Stimulated activated CD4-positive, alpha-beta T cell treated with anti-CD3 and anti-CD28 coated beads, Interleukin-1b, Interleukin-23, amount 100 ng/mL, for 4 hours (primary cell): ENCODE measurements at regions not wholly inside any gene's neighbourhood (a gene's known extent, or its start where the extent isn't known, plus 50 kb on each side); places are given as distances from the start of the nearest gene placed in this dataset.

Experiments used
- DNase-seq, 2 donors: peaks; one replicate each; pipeline ENCODE4 v3.0.0-alpha.2; 2020; ENCODE audit warnings: low read depth in 2 of 2

DNA sequence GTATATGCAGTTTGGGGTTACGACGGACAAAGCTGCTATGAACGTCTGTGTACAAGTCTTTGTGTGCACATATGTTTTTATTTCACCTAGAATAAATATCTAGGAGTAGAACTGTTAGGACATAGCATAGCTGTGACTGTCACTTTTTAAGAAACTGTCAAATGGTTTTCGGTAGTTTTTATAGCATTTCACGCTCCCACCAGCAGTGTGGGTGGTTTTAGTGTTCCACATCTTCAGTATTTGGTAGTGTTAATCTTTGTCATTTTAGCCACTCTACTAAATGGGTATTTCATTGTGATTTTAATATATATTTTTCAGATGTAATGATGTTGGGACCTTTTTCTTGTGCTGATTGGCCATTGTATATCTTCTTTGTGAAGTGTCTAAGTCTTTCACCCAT, 109.1 kb upstream of the BCAT1 start:
- DNase-seq, result no peak

DNA sequence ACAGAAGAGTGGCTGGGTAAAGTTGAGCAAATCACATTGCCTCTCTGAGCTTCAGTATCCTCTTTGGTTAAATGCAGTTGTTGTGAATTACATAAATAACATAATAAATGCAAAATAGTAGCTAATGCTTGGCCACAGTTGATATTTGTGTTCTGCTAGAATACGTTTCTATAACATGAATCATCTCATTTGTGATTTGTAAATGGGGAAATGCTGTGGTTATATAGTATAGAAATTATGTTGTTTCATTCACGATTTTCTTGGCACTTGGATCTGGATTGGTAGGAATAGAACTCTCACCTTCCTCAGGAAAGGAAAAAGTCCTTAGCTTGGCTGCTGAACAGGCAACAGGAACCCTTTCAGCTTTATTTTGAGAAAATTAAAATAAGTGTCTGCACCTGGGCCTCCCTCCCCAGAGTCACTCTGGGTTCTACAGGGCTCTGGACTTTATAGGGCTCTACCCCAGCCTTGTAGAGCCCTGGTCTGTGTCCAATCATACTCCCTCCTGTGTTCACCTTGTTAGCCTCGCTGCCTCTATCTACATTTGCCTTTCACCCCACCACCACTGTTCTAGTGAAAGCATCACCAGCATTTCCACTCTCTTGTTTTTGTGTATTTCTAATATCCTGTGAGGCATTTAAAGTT, 107.7 kb upstream of the BCAT1 start:
- DNase-seq, result no peak

DNA sequence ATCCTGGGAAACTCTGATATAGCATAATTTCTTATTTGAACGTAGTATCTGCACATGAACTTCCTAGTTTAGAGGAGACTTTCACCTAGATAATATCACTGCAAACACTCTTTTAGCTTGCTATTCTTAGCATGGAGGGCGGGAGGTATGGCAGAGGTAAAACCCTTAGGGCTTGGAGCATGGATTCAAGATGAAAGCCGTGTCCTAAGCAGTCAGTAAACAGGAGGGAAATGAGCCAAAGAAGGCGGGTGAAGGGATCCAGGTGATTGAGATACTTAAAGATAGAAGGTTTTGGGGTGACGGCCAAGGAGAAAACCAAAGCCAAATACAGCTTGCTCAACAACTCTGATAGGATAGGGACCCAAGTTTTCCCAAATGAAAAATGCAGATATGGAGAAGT, 107.1 kb upstream of the BCAT1 start:
- DNase-seq, result no peak

DNA sequence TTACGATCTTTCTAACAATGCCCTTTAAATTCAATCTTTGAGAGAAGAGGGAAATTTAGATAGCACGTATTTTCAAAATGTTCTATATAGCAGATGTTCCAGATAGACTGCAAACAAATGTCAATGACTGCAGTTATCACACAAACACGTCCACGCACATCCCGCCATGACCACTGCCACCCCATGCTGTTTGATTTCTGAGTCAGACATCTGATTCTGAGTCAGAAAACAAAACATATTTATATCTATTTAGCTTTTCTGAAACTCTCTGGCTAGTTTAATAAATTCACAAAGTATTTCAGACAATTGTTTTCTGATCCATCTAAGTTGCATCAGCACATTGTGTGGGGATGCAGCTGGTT, 105.9 kb upstream of the BCAT1 start:
- DNase-seq, result no peak

DNA sequence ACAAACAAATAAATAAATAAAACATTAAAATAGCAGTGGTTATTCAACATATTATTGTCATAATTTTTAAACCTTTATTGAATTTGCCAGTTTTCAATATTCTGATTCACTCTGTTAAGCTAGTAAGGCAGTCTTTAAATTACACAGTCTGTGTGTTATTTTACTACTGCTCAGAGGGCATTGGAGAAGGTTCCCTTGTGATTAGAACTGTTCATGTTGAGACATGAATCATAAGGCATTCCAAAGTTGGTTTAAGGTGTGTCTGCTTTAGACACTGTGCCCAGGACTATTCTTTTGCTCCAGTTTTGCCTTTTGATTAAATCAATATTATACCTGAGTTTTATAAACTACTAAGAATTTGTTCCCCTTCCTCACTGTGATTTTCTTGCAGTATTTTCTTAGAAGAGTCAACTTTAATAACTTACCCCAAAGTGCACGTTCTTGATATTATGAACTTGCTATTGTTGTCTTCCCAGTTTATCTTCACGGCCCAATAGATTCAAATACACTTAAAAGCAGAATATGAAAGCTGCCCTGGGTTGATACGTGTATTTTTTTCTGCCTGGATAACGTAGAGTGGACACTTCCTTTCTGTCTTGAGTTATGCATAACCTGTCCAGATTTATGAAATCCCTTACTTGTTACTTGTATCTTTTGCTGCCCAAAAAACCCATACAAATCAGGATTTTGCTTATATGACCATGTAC, 105.3 kb upstream of the BCAT1 start:
- no peak for DNase-seq

DNA sequence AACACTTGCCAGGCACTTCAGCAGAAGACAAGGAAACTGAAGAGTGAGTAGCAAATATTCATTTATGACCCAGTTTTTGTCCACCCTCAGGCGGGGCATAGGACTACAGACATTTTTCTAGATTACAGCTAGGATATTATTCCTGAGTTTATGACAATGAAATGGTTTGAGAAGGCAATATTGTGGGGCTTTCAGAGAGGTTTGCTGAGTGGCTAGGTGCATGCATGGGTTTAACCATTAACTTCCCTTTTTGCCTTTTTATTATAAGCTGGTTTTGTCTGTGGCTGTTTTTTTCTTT, 104.0 kb upstream of the BCAT1 start:
- DNase-seq, result no peak

DNA sequence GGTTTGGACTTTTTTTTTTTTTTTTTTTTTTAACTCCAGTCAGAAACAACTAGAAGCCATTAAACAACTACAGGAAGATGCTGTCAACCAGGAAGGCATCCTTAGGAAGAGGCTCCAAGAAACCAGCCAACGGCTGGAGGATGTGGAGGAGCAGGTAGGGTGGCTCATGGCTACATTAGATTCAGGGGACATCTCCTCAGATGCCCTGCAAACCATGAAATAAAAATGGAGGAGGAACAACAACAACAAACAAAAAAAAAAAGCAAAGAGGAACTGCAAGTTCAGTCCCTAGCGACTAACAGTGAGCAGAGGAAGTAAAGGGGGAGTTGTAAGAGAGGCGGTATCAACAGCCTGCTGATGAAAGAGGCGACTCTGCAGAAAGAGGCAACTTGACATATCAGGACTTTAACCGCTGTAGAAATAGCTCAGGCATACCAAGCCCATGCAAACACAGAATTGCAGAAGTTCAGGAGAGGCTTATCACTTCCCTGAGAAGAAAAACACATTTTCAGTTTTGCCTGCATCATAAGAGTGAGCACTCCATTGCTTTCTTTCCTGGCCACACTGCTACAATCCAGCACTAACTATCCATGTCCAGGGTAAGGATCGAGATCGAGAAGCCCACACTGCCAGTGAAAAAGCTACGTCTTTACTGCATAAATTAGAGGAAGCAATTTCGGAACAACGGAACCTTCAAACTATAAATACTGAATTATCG, 103.5 kb upstream of the BCAT1 start:
- DNase-seq, result peak in 1 of 2 donors; percentile 18

DNA sequence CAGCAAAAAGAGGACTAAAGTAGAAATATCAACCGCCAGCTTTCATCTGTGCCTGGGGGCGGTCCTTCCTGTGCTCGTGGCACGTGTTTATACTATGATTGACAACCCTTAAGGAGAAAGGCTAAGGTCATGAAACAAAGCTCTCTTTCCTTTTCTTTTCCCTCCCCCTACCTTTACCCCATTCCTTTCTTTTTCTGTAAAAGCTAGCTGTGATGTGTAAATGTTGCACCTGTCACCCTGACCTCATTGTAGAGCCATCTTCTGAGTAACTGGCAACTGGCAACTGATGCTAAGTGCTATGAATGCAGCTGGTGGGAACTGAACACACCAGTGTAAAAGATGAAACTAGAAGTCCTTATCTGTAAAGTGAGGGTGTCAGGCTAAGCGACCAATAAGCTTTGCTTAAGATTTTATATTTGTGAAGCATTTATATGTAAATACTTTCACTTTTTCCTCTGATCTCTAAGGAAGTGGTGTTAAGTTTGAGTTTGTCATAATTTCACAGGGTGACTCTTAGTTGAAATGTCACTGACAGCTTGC, 102.8 kb upstream of the BCAT1 start:
- peak; percentile 13 to 23 for DNase-seq

DNA sequence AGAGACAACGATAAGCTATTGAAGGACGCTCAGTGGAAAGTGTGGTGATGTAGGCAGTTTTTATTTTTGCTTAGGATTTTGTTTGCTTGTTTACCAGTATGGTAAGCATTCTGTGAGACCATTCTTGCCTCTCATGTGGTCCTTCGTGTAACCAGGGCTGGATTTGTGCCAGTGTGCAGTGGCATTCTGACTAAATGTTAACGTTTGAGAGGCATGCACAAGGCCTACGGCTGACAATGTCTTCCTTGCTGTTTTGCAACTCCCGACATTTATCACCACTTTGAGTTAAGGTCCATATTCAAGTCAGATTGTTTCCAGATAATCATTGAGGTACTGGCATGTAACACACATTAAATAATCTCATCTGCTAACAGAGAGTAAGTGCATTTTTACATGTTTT, 102.3 kb upstream of the BCAT1 start:
- no peak for DNase-seq

DNA sequence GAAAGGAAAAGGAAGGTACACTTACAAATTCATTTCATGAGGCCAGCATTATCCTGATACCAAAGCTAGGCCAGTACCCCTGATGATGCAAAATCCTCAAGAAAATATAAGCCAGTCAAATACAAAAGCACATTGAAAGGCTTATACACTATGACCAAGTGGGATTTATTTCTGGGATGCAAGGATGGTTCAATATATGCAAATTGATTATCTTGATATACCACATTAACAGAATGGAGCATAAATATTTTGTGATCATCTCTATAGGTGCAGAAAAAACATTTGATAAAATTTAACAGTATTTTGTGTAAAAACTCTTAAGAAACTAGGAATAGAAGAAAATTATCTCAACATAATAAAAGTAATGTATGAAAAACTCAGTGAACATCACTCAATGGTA, 97.0 kb upstream of the BCAT1 start:
- no peak for DNase-seq

DNA sequence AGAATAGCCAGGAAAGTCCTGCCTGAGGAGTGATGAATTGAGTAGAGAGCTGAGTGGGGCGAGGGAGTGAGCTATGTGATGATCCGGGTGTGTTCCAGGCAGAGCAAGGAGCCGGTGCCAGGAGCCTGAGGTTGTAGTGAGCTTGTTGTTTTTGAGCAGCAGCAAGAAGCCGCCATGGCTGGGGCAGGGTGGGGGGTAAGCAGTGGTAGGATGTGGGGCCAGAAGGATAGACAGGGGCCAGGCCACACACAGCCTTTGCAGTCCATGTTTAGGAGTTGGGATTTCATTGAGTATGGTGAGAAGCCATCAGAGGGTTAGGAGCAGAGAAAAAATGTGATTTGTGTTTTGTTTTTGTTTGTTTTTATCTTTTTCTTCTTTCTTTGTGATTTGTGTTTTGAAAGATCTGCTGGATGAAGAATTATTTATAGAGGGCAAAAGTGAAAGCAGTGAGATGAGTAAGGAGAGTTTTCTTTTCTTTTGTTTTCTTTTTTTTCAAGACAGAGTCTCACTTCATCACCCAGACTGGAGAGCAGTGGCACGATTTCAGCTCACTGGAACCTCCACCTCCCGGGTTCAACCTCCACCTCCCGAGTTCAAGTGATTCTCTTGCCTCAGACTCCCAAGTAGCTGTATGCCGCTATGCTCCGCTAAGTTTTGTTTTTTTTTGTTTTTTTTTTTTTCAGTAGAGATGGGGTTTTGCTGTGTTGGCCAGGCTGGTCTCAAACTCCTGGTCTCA, 92.3 kb upstream of the BCAT1 start:
- no peak for DNase-seq

DNA sequence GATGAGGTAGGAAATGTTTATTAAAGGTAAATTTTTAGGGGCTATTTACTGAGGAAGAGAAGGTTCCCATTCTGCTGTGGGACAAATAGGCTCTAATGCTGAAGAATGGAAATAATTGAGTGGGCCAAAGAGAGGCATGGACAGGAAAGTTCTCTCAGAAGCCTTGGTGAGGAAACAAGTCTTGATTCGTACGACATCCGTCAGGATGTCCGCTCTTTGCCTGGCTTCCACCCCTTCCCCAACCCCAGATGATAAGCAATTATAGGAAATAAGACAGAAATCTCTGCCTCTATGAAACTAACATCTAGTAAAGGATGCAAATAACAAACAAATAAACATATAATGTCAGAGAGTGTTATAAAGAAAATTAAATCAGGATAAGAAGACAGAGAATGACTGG, 91.7 kb upstream of the BCAT1 start:
- DNase-seq, result no peak

DNA sequence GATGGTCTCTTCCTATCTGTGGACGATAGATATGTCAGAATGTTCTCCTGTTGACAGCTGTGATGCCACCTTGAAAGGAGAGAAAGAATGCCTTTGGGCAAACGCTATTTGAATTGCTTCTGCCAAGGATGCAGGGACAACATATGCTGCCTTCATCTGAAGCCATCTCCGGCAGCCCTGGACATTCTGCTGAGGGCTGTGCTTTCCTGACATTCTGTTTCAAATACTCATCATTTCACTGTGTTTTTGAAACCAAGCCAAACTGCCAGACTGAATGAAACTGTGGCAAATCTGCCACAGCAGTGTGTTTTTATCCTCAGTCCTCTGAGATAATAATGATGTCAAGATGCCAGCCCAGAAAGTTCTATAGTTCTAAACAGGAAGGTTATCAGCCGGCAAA, 85.8 kb upstream of the BCAT1 start:
- no peak for DNase-seq

DNA sequence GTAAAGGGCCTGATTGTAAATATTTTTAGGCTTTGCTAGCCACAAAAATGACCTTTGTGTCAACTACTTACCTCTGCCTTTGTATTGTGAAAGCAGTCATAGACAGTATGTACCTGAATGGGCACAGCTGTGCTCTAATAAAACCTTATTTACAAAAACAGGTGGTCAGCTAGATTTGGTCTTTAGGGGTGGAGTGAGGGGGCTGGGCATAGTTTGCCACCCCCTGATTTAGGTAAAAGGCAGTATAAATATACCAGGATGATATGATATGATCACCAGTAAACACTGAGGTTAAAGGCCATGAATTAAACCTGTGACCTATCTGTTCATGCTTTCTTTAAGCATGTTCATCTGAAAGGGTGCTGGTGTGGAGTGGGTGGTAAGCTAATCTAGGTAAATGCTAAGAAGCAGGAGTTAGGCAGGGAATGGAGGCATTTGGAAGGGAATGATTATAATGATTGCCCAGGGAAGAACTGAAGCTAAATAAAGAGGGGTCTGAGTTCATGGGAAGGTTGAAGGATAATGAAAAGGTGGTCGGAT, 77.1 kb upstream of the BCAT1 start:
- DNase-seq, result no peak

DNA sequence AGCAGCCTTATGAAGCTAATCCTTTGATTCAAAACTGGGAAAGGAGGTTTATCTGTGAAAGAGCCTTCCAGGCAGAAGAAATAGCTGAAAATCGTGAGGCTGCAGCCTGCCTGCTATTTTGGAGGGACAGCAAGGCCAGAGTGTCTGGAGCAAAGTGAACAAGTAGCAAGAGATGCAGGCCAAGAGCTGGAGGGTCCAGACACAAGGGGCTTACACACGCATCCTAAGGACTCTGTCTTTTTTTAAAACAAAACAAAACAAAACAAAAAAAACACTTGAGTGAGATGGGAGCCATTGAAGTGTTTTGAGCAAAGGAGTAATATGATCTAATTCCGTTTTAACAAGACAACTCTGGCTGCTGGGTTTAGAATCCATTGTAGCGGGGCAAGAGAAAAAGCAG, 76.4 kb upstream of the BCAT1 start:
- DNase-seq, result no peak

DNA sequence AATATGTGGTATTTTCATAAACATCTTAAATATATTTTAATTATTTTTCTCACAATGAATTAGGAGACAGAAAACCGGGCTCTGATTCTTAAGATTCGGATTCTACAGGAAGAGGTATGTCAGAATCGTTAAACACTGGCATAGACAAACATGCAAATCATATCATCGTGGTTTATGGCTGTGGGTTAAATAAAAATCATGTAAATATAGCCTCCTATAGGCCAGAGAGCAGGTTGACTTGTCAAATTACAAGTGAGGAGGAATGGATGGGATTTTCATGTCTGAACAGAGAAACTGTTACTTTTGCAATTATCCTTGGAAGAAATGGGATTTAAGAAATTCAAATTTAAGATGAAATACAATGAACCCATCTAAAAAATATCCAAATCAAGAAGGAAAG, 74.9 kb upstream of the BCAT1 start:
- no peak for DNase-seq

DNA sequence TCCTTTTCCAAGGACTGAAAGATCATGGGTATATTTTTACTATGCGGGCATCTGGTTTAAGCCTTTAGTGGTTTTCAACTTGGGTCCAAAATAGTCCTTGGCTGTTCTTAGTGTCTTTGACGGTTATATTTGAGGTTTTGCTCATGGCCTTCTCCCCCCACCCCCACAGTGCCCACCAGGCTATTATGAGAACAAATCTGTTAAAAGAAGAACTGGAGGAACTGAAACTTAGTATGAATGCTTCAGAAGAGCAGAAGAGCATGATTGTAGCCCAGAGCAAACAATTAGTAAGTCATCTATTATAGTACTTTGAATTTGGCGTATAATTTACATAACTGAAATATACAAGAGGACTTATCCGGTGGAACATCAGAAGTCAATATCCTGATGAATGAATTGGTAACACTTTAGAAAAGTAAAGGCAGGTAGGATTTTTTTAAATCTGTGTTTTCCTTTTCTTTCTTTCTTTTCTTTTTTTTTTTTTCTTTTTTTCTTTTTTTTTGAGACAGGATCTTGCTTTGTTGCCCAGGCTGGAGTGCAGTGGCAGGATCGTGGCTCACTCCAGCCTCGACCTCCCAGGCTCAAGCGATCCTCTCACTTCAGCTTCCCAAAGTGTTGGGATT, 71.8 kb upstream of the BCAT1 start:
- no peak for DNase-seq

DNA sequence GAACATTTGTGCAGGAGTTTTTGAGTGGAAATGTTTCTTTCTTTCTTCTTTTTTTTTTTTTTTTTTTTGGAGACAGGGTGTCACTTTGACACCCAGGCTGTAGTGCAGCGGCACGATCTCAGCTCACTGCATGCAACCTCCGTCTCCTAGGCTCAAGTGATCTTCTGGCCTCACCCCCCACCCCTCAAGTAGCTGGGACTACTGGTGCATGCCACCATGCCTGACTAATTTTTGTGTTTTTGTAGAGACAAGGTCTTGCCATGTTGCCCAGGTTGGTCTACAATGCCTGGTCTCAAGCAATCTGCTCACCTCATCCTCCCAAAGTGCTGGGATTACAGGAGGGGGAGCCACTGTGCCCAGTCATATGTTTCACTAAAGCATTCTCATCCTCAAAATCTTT, 69.2 kb upstream of the BCAT1 start:
- DNase-seq, result no peak

DNA sequence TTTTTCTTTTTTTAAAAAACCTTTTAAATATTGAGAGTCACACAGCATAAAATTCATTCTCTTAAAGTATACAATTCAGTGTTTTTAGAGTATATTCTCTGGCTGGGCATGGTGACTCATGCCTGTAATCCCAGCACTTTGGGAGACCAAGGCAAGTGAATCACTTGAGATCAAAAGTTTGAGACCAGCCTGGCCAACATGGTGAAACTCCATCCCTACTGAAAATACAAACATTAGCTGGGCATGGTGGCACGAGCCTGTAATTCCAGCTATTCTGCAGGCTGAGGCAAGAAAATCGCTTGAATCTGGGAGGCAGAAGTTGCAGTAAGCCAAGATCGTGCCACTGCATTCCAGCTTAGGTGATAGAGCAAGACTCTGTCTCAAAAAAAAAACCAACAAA, 68.4 kb upstream of the BCAT1 start:
- DNase-seq, result no peak

DNA sequence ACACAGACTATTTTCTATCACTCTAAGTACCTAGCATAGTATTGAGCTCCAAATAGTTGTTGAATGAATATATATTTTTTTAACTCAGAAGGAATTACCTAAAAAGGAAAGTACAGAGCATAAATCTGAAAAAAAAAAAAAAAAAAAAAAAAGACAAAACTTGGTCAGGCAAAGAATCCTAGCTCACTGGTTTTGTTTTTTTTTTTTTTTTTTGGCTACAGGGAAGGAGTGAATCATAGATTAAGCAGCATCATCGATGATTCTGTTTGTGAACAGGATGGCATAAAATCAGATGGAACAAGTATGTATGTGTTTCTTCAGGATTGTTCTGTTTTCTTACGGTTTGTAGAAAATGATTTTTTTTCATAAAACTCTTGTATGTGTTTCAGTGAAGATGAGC, 66.1 kb upstream of the BCAT1 start:
- DNase-seq, result no peak

DNA sequence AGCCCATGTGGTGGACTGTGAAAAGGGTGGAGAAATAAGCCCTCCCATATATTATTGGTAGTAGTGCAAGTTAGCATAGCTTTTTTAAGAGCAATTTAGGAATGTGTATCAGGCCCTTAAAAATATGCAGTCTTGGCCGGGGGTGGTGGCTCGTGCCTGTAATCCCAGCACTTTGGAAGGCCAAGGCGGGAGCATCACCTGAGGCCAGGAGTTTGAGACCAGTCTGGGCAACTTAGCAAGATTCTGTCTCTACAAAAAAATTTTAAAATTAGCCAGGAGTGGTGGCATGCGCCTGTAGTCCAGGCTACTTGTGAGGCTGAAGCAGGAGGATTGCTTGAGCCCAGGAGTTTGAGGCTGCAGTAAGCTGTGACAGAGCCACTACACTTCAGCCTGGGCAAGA, 64.2 kb upstream of the BCAT1 start:
- no peak for DNase-seq
